NCI-H1436 (cell line): ENCODE measurements at regions not wholly inside any gene's neighbourhood (a gene's known extent, or its start where the extent isn't known, plus 50 kb on each side); places are given as distances from the start of the nearest gene placed in this dataset.
A peak's percentile ranks its signal among the peaks of the same experiment; 100 is the strongest.
"Not testable (repeated sequence)": the region's sequence is repeated elsewhere in the genome, so short reads cannot be mapped to it uniquely, and the experiment has no call there.

ENCODE experiments used
- DNase-seq: peaks from one replicate; lab custom pipeline; 2025; lab: John Stamatoyannopoulos, UW

DNA sequence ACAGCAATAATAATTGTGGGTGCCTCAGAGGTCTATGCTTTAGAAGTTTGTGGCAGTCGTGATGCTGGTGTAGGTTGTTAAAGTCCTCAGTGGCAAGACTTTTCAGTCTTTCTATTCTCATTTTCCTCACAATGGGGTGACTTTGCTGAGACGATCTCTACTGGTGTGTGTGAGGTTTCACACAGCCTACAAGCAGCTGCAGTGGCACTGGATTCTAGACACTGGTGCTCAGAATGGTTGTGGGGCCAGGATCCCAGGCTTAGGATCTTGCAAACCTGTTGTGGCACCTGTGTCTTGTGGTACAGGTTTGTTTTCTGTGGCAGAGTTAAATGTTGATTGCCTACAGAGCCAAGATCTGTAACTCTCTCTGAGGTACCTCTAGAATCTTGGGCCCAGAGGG, 581.2 kb downstream of the PTPRC start:
- no peak for DNase-seq

- peak; percentile 58 for DNase-seq
These were observed 582.7 kb downstream of the PTPRC start for GRCh38 chr1:199221371-199222150.

- DNase-seq, result no peak
These were observed 585.1 kb downstream of the PTPRC start for GRCh38 chr1:199223936-199224335.

GRCh38 chr1:199226163-199226562, 587.3 kb downstream of the PTPRC start:
- no peak for DNase-seq

DNA sequence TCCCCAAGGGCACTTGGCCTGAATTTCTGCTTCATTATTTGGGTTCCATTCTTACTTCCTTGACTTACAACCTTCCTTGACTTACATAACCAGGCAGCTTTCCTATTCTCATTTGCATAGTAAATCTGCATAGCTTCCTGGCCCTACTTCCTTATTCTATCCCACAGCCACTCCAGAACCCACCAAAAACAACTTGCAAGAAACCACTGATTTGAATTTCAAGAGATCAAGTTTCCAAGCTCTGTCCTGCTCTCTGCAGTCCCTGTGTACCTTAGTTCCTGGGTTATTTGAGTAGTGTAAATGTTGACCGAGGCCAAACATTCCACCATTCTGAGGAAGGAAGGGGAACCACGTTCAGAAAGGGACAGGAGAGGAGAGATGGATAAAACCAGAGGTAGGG, 603.3 kb downstream of the PTPRC start:
- no peak for DNase-seq

GRCh38 chr1:199242601-199243000, 603.8 kb downstream of the PTPRC start:
- DNase-seq, result no peak

DNA sequence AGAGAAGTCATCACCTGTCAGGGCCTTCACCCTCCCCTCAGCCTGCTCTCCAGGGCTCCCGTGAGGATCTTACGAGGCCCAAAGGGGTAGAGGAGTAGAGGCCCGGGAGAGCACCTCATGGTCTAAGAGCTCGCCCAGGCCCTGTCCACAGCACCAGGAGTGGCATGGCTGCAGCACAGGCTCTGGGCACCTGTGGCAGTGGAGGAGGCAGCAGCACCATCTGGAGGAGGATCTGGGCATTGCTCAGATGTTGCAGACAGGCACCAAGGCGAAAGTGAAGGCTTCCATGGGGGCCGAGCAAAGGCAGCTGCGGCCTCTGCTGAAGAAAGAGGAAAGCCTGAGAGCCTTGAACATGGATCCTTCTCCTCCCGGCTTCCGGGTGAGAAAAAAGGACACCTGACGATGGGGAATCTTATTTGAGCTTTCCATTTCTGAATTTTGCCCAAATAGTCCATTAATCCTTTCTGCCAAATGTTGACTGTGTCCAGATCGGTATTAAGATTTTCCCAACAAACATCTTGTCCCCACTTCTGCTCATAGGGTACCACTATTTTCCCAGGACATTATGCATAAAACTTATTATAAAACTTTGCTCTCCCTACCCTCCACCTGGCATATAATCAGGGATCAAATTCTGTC, 604.7 kb downstream of the PTPRC start:
- DNase-seq, result peak; percentile 30

GRCh38 chr1:199245946-199246345, 607.1 kb downstream of the PTPRC start:
- DNase-seq, result no peak

DNA sequence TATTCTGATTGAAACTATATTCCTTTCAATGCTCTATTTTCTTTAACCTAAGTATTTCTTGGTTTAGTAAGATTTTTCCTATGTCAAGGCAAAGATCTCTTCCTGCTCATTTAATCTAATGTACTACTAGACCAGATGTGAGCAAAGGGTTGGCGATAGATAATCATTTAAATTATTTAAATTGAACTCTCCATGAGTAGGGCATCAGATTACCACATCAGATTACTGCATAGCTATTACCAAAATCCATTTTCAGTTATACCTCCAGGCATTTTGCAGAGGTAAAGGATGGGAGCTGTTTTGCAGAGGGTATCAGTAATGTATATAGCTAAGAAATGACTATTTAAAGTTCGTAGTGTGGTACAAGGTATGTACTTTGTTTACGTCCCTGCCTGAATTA, 607.9 kb downstream of the PTPRC start:
- DNase-seq, result peak; percentile 3

GRCh38 chr1:199247891-199248290, 609.1 kb downstream of the PTPRC start:
- DNase-seq, result no peak

GRCh38 chr1:199254040-199254439, 615.2 kb downstream of the PTPRC start:
- DNase-seq, result not testable (repeated sequence)

DNA sequence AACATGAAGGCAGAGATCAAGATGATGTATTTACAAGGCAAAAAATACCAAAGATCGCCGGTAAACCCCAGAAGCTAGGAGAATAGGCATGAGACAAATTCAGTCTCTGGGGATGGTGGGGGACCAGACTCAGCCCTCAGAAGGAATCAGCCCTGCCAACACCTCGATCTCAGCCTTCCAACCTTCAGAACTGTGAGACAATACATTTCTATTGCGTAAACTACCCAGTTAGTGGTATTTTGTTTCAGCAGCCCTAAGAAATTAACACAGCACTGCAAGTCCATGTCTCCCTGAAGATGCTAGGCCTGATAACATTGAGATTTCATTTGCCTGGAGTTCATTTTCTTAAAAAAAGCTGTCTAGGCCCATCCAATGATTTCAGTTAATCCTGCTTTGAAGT, 622.5 kb downstream of the PTPRC start:
- DNase-seq, result no peak

DNA sequence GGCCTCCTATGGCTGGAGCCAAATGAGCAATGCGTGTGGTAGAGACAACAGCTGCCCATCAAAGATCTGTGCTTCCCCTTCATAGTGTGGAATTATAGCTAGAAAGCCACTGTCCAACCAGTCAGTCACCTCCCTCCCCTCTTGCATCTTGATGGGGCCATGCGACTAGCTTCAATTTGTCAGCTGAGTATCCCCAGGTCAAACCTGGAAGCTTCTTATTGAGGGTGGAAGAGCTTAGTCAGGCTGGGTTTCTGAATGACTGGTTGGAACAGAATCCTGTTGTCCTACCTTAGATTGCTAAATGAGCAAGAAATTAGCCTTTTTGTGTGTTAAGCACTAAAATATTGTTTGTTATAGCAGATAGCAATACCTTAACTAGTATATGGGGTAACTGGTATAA, 625.4 kb downstream of the PTPRC start:
- DNase-seq, result no peak

DNA sequence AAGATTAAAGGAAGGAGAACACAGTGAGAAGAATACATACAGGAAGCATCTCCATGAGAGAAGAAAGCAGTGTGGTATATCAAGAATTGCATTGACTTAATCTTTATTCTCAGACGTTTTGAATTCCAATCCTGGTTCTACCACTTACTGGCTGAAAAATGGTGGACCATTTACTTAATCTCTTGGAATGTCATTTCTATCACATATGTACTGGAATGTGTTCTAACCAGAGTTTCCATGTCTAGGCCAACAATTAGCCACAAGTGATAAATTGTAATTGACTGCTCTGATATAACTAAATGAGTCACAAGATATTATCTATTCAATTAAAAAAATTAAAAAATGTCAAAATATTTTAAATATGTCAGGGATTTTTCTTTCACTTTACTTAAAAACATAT, 626.1 kb downstream of the PTPRC start:
- DNase-seq, result no peak

GRCh38 chr1:199265319-199265718, 626.5 kb downstream of the PTPRC start:
- no peak for DNase-seq

- DNase-seq, result no peak
These were observed 630.4 kb downstream of the PTPRC start for GRCh38 chr1:199269241-199269640.

- no peak for DNase-seq
These were observed 633.3 kb downstream of the PTPRC start for GRCh38 chr1:199272139-199272544.

DNA sequence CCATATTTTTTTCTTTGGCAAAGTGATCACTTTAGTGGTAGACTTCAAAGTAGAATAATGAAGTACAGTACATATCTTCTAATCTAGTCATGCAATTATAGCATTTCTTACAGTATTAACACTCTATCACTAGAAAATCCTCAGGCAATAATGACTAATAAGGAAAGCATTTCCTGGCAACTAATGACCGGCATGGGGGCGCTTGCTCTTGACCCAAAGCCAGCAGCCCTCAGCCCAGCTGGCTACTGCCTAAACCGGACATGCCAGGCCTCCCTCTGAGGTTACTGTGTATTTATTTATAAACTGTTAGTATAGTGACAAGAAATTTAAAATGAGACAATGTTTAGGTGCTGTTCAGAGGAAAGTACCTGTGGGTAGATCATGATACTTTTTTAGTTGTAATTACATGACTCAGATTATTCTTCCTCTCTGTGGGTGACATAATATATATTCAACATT, 633.8 kb downstream of the PTPRC start:
- DNase-seq, result no peak

DNA sequence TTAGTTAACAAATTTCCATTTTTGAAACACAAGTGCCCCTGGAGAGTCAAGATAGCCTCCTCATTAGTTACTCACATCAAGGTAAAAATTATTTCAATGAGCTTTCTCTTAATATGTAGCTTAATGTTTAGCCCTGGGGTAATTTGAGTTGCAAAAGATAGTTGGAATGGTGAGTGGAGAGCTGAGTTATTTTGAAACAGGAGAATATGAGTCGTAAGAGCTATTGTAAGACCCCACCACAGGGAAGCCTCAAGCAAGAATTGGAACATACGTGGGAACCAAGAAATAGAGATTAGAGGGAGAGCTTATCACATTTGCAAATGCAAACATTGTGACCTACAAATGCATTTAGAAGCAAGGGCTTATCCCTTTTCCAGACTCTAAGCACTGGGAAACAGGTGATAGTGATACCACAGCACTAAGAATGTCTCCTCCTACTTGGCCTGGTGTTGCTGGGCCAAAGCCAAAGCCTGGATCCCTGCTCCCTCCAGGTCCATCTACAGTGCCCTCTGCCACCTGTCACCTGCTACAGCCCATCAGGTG, 635.1 kb downstream of the PTPRC start:
- DNase-seq, result no peak

GRCh38 chr1:199279067-199279466, 640.2 kb downstream of the PTPRC start:
- no peak for DNase-seq

- no peak for DNase-seq
These were observed 641.2 kb downstream of the PTPRC start for GRCh38 chr1:199279872-199280645.

DNA sequence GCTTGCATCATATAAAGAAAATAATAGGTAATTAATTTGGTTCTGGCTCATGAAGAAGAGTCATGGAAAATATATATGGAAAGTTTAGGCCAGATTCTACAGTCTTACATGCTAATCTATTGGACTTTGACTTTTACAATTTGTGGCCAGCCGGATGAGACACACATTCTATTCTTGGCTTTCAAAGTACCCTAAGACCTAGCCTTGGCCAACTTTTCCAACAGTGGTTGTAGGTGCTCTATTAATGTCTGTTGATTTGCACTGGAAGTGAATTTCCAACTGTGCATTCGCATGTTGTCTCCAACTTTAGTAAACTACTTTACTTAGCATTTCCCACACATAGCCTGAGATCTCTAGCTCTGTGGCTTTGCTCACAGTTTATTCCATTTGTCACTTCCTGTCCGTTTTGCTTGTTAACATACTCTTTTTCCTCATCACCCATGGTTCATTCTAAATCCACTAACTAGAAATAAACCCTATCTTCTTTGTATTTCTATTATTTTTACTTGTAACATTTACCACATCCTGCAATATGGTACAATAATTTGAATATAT, 644.0 kb downstream of the PTPRC start:
- DNase-seq, result no peak
